Naive thymus-derived CD4-positive, alpha-beta T cell (primary cell): ENCODE measurements at regions not wholly inside any gene's neighbourhood (a gene's known extent, or its start where the extent isn't known, plus 50 kb on each side); places are given as distances from the start of the nearest gene placed in this dataset.

ENCODE experiments used
- ATAC-seq: fragments of 150-1000 bp; cut with Tn5 transposase; 2 replicates; pipeline ENCODE4 v1.10.0; 2021; ENCODE audit warnings: mild to moderate bottlenecking, moderate library complexity
- CTCF ChIA-PET: fragments of 350-600 bp; sonication (Branson Sonifier 250); formaldehyde crosslinking; loops from one replicate; lab custom pipeline; 2021; ENCODE audit warnings: antibody characterized with exemption; lab: Charles Lee
- POLR2A ChIA-PET: fragments of 350-600 bp; sonication (Branson Sonifier 250); formaldehyde crosslinking; loops from one replicate; lab custom pipeline; 2021; ENCODE audit warnings: antibody characterized with exemption, inconsistent platforms; lab: Charles Lee
- DNase-seq, 9 donors: peaks; one replicate each; pipeline versions ENCODE4 v3.0.0 to v3.0.0-alpha.2; 2020 to 2022; ENCODE audit warnings: mixed read lengths in 1 of 9
- H3K27ac ChIP-seq: one replicate; pipeline ENCODE4 v1.7.0; 2013; ENCODE audit warnings: mild to moderate bottlenecking, low read depth, low read length, moderate library complexity
- H3K27me3 ChIP-seq, 2 donors: one replicate each; pipeline ENCODE4 v1.7.0; 2013; ENCODE audit warnings: low read length in 2 of 2, mild to moderate bottlenecking in 2 of 2, moderate library complexity in 2 of 2; ENCODE audit not compliant: control insufficient read depth in 2 of 2, insufficient read depth in 2 of 2
- H3K36me3 ChIP-seq, 3 experiments: 1 replicate in 2 of 3; 2 replicates in 1 of 3; pipeline ENCODE4 v1.7.0; 2013; ENCODE audit warnings: low read length in 3 of 3, mild to moderate bottlenecking in 3 of 3, moderate library complexity in 1 of 3; ENCODE audit not compliant: insufficient read depth in 3 of 3, control insufficient read depth in 2 of 3
- H3K4me1 ChIP-seq, 2 donors: one replicate each; pipeline ENCODE4 v1.7.0; 2013; ENCODE audit warnings: low read length in 2 of 2, mild to moderate bottlenecking in 2 of 2, moderate library complexity in 1 of 2; ENCODE audit not compliant: control insufficient read depth in 2 of 2, insufficient read depth in 2 of 2
- H3K4me3 ChIP-seq: 2 replicates; pipeline ENCODE4 v1.7.0; 2013; ENCODE audit warnings: mild to moderate bottlenecking, low read length
- H3K9me3 ChIP-seq, 3 experiments: 1 replicate in 2 of 3; 2 replicates in 1 of 3; pipeline ENCODE4 v1.7.0; 2013; ENCODE audit warnings: low read length in 3 of 3; ENCODE audit not compliant: control insufficient read depth in 2 of 3
- H3K27ac Mint-ChIP-seq, 9 donors: one replicate each; pipeline ENCODE4 v1.8.0; 2020 to 2022; ENCODE audit warnings: mixed read lengths in 9 of 9, mild to moderate bottlenecking in 8 of 9, moderate library complexity in 5 of 9, inconsistent platforms in 2 of 9
- H3K27me3 Mint-ChIP-seq, 5 donors: one replicate each; pipeline ENCODE4 v1.8.0; 2021 to 2022; ENCODE audit warnings: mixed read lengths in 5 of 5, mild to moderate bottlenecking in 1 of 5
- H3K36me3 Mint-ChIP-seq, 5 donors: one replicate each; pipeline ENCODE4 v1.8.0; 2020 to 2022; ENCODE audit warnings: mixed read lengths in 5 of 5, mild to moderate bottlenecking in 3 of 5, inconsistent platforms in 1 of 5
- H3K4me1 Mint-ChIP-seq, 7 donors: one replicate each; pipeline ENCODE4 v1.8.0; 2020 to 2022; ENCODE audit warnings: mixed read lengths in 7 of 7, mild to moderate bottlenecking in 3 of 7, inconsistent platforms in 1 of 7
- H3K4me3 Mint-ChIP-seq, 10 donors: one replicate each; pipeline ENCODE4 v1.8.0; 2020 to 2022; ENCODE audit warnings: mild to moderate bottlenecking in 10 of 10, mixed read lengths in 10 of 10, moderate library complexity in 6 of 10, inconsistent platforms in 2 of 10
- H3K9me3 Mint-ChIP-seq, 11 donors: one replicate each; pipeline ENCODE4 v1.8.0; 2020 to 2022; ENCODE audit warnings: mixed read lengths in 11 of 11, mild to moderate bottlenecking in 4 of 11, inconsistent platforms in 1 of 11, moderate library complexity in 1 of 11
- intact Hi-C, 2 donors: fragments of 100-400 bp; cut with micrococcal nuclease; formaldehyde crosslinking; loops; one replicate each; pipeline ENCODE4 v1.15.1; 2023

GRCh38 chr2:9693196-9693491 lies 62.3 kb upstream of the YWHAQ start:
- CTCF ChIA-PET, result no interaction called here
- H3K4me3 Mint-ChIP-seq, result no peak overlapping the region
- no peak for DNase-seq

GRCh38 chr2:9693646-9694045 lies 62.8 kb upstream of the YWHAQ start:
- Mint-ChIP-seq H3K36me3 (peaks cover 0 to 1% (median 0%) of the 10 kb centered on the region in 5 donors), H3K27ac (no peak overlapping the region), H3K27me3 (peaks cover 0 to 2% (median 0%) of the 10 kb centered on the region in 5 donors), H3K4me3 (no peak overlapping the region), H3K4me1 (peaks cover 3 to 16% (median 7%) of the 10 kb centered on the region in 7 donors), H3K9me3 (no peaks in the 10 kb centered on the region)
- H3K4me1 ChIP-seq, result peaks cover 0 to 13% of the 10 kb centered on the region in 2 donors
- H3K4me3 ChIP-seq, result no peak overlapping the region
- H3K27ac ChIP-seq, result no peak overlapping the region
- no peaks in the 10 kb centered on the region for H3K36me3 ChIP-seq
- CTCF ChIA-PET, result no interaction called here
- no peaks in the 10 kb centered on the region for H3K27me3 ChIP-seq
- ATAC-seq, result no peak
- POLR2A ChIA-PET, result no interaction called here
- no peak for DNase-seq
- intact Hi-C loops, result no loop called here
- H3K9me3 ChIP-seq, result no peaks in the 10 kb centered on the region

More at GRCh38 chr2:9693196-9693491, 62.3 kb upstream of the YWHAQ start:
- Mint-ChIP-seq H3K27me3 (peaks cover 0 to 2% (median 0%) of the 10 kb centered on the region in 5 donors), H3K4me1 (peaks cover 3 to 13% (median 5%) of the 10 kb centered on the region in 7 donors), H3K27ac (no peak overlapping the region), H3K36me3 (peaks cover 0 to 1% (median 0%) of the 10 kb centered on the region in 5 donors), H3K9me3 (no peaks in the 10 kb centered on the region)
- no peak overlapping the region for H3K27ac ChIP-seq
- peak; percentile 61 for ATAC-seq
- POLR2A ChIA-PET, result no interaction called here
- no peak overlapping the region for H3K4me3 ChIP-seq
- H3K36me3 ChIP-seq, result no peaks in the 10 kb centered on the region
- H3K9me3 ChIP-seq, result no peaks in the 10 kb centered on the region
- H3K4me1 ChIP-seq, result peaks cover 0 to 13% of the 10 kb centered on the region in 2 donors
- intact Hi-C loops, result no loop called here
- no peaks in the 10 kb centered on the region for H3K27me3 ChIP-seq

GRCh38 chr2:9694661-9695234 lies 64.0 kb upstream of the YWHAQ start:
- no peaks in the 10 kb centered on the region for H3K27me3 ChIP-seq
- no peaks in the 10 kb centered on the region for H3K9me3 ChIP-seq
- H3K27ac Mint-ChIP-seq, result no peak overlapping the region
- H3K9me3 Mint-ChIP-seq, result peaks cover 0 to 2% (median 0%) of the 10 kb centered on the region in 11 donors
- POLR2A ChIA-PET, result no interaction called here
- peaks cover 0 to 2% (median 0%) of the 10 kb centered on the region in 5 donors for H3K27me3 Mint-ChIP-seq
- H3K4me3 Mint-ChIP-seq, result no peak overlapping the region
- peaks cover 0 to 3% (median 0%) of the 10 kb centered on the region in 5 donors for H3K36me3 Mint-ChIP-seq
- ATAC-seq, result no peak
- no peaks in the 10 kb centered on the region for H3K36me3 ChIP-seq
- H3K4me1 ChIP-seq, result peaks cover 0 to 13% of the 10 kb centered on the region in 2 donors
- CTCF ChIA-PET, result no interaction called here
- H3K4me3 ChIP-seq, result no peak overlapping the region
- H3K4me1 Mint-ChIP-seq, result peaks cover 3 to 23% (median 7%) of the 10 kb centered on the region in 7 donors
- intact Hi-C loops, result no loop called here
- H3K27ac ChIP-seq, result no peak overlapping the region
- DNase-seq, result no peak

- Mint-ChIP-seq H3K27ac (no peak overlapping the region), H3K9me3 (peaks cover 0 to 4% (median 0%) of the 10 kb centered on the region in 11 donors), H3K36me3 (peaks cover 0 to 6% (median 0%) of the 10 kb centered on the region in 5 donors), H3K4me1 (peaks cover 3 to 21% (median 7%) of the 10 kb centered on the region in 7 donors), H3K4me3 (no peak overlapping the region), H3K27me3 (peaks cover 0 to 2% (median 0%) of the 10 kb centered on the region in 5 donors)
- POLR2A ChIA-PET, result no interaction called here
- Histone ChIP-seq H3K9me3 (no peaks in the 10 kb centered on the region), H3K27ac (no peak overlapping the region), H3K27me3 (no peaks in the 10 kb centered on the region), H3K36me3 (no peaks in the 10 kb centered on the region), H3K4me1 (peaks cover 0 to 17% of the 10 kb centered on the region in 2 donors), H3K4me3 (no peak overlapping the region)
- intact Hi-C loops, result no loop called here
- CTCF ChIA-PET, result no interaction called here
- ATAC-seq (no peak), DNase-seq (no peak)
Observed at GRCh38 chr2:9695941-9696340, 65.1 kb upstream of the YWHAQ start.

GRCh38 chr2:9696731-9697130 lies 65.9 kb upstream of the YWHAQ start:
- Histone ChIP-seq H3K4me3 (no peak overlapping the region), H3K4me1 (peaks cover 0 to 17% of the 10 kb centered on the region in 2 donors), H3K9me3 (no peaks in the 10 kb centered on the region), H3K27me3 (no peaks in the 10 kb centered on the region), H3K36me3 (no peaks in the 10 kb centered on the region), H3K27ac (no peak overlapping the region)
- peaks cover 3 to 21% (median 7%) of the 10 kb centered on the region in 7 donors for H3K4me1 Mint-ChIP-seq
- peaks cover 0 to 9% (median 0%) of the 10 kb centered on the region in 11 donors for H3K9me3 Mint-ChIP-seq
- ChIA-PET CTCF (no interaction called here), POLR2A (no interaction called here)
- peaks cover 0 to 4% (median 0%) of the 10 kb centered on the region in 5 donors for H3K27me3 Mint-ChIP-seq
- no peak overlapping the region for H3K4me3 Mint-ChIP-seq
- DNase-seq (no peak), ATAC-seq (no peak)
- H3K36me3 Mint-ChIP-seq, result peaks cover 0 to 11% (median 0%) of the 10 kb centered on the region in 5 donors
- H3K27ac Mint-ChIP-seq, result no peak overlapping the region
- intact Hi-C loops, result no loop called here

- DNase-seq, result no peak
- Histone ChIP-seq H3K27ac (no peak overlapping the region), H3K4me3 (no peak overlapping the region), H3K36me3 (no peaks in the 10 kb centered on the region), H3K27me3 (no peaks in the 10 kb centered on the region), H3K9me3 (no peaks in the 10 kb centered on the region), H3K4me1 (peaks cover 0 to 18% of the 10 kb centered on the region in 2 donors)
- ATAC-seq, result no peak
- intact Hi-C loops, result no loop called here
- CTCF ChIA-PET, result no interaction called here
- Mint-ChIP-seq H3K9me3 (peaks cover 0 to 12% (median 0%) of the 10 kb centered on the region in 11 donors), H3K27ac (peak overlapping the region in 2 of 9 donors; percentile 24), H3K36me3 (peaks cover 0 to 18% (median 0%) of the 10 kb centered on the region in 5 donors), H3K4me3 (peak overlapping the region in 1 of 10 donors; percentile 7), H3K4me1 (peaks cover 9 to 30% (median 13%) of the 10 kb centered on the region in 7 donors), H3K27me3 (peaks cover 0 to 4% (median 0%) of the 10 kb centered on the region in 5 donors)
- POLR2A ChIA-PET, result no interaction called here
Observed at GRCh38 chr2:9697909-9698308, 67.1 kb upstream of the YWHAQ start.
